Ishikawa (cell line): ENCODE measurements at regions not wholly inside any gene's neighbourhood (a gene's known extent, or its start where the extent isn't known, plus 50 kb on each side); places are given as distances from the start of the nearest gene placed in this dataset.
A peak's percentile ranks its signal among the peaks of the same experiment; 100 is the strongest.

ENCODE experiments used
- CEBPB ChIP-seq: IDR thresholded peaks from 2 replicates; pipeline ENCODE4 v1.6.1; 2012
- CREB1 ChIP-seq: IDR thresholded peaks from 2 replicates; pipeline ENCODE4 v1.6.1; 2012; ENCODE audit warnings: low read depth
- EGR1 ChIP-seq: IDR thresholded peaks from 2 replicates; pipeline ENCODE4 v1.6.1; 2012
- EP300 ChIP-seq: IDR thresholded peaks from 2 replicates; pipeline ENCODE4 v1.6.1; 2012; ENCODE audit warnings: borderline replicate concordance
- FOXM1 ChIP-seq: IDR thresholded peaks from 2 replicates; pipeline ENCODE4 v1.6.1; 2012; ENCODE audit warnings: low read depth, borderline replicate concordance
- NFIC ChIP-seq: IDR thresholded peaks from 2 replicates; pipeline ENCODE4 v1.6.1; 2012
- RAD21 ChIP-seq: IDR thresholded peaks from 2 replicates; pipeline ENCODE4 v1.6.1; 2012; ENCODE audit warnings: low read depth
- TAF1 ChIP-seq: IDR thresholded peaks from 2 replicates; pipeline ENCODE4 v1.6.1; 2012; ENCODE audit warnings: low read depth, mild to moderate bottlenecking
- TCF12 ChIP-seq: IDR thresholded peaks from 2 replicates; pipeline ENCODE4 v1.6.1; 2012; ENCODE audit warnings: low read depth
- TEAD4 ChIP-seq: IDR thresholded peaks from 2 replicates; pipeline ENCODE4 v1.6.1; 2012
- YY1 ChIP-seq: IDR thresholded peaks from 2 replicates; pipeline ENCODE4 v1.6.1; 2012; ENCODE audit warnings: low read depth
- ZBTB7A ChIP-seq: IDR thresholded peaks from 2 replicates; pipeline ENCODE4 v1.6.1; 2012; ENCODE audit warnings: low read depth
- TF ChIP-seq, protein P1 (sequence below): IDR thresholded peaks from 2 replicates; pipeline ENCODE4 v1.6.1; 2012; ENCODE audit warnings: low read depth, mild to moderate bottlenecking
- TF ChIP-seq, protein P2 (sequence below): IDR thresholded peaks from 2 replicates; pipeline ENCODE4 v1.6.1; 2012
- TF ChIP-seq, protein P3 (sequence below): IDR thresholded peaks from 2 replicates; pipeline ENCODE4 v1.6.1; 2012

DNA sequence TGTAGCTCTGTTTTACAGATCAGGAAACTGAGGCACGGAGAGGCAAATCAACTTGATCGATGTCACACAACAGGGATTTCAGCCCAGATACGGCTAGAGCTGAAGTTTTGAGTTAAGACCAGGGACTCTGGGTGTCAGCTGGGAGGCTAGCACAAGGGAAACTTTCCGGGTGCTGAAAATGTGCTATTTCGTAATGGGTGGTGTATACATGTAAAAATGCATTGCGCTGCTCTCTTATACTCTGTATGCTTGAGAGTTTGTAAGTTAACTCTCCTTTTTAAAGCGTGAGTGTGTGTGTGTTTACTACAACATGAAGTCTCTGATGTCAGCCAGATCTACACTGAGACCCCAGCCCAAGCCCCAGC lies 227.6 kb downstream of the MN1 start:
- 0 out of 2 replicates have a peak, but pooled peaks have one; percentile 32 for TF ChIP-seq CEBPB
- no peak for TF ChIP-seq TAF1

DNA sequence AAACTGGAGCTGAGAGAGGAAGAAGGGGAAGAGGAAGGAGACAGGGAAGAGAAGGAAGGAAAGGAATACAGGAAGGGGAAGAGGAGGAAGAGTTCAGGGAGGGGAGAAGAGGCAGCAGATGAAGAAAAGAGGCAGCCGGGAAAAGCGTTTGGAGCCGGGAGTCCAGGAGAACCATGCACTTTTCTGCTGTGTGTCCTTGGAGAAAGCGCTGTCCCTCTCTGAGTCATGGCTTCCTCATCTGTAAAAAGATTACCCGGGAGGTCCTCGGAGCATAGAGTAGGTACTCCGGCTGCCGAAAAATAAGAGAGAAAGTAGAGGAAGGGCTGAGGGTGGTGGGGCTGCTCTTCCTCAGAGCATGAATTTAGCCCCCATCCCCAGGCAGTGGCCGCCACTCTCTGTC lies 226.9 kb downstream of the MN1 start:
- no peak for TF ChIP-seq TCF12
- TF ChIP-seq, protein P1, sequence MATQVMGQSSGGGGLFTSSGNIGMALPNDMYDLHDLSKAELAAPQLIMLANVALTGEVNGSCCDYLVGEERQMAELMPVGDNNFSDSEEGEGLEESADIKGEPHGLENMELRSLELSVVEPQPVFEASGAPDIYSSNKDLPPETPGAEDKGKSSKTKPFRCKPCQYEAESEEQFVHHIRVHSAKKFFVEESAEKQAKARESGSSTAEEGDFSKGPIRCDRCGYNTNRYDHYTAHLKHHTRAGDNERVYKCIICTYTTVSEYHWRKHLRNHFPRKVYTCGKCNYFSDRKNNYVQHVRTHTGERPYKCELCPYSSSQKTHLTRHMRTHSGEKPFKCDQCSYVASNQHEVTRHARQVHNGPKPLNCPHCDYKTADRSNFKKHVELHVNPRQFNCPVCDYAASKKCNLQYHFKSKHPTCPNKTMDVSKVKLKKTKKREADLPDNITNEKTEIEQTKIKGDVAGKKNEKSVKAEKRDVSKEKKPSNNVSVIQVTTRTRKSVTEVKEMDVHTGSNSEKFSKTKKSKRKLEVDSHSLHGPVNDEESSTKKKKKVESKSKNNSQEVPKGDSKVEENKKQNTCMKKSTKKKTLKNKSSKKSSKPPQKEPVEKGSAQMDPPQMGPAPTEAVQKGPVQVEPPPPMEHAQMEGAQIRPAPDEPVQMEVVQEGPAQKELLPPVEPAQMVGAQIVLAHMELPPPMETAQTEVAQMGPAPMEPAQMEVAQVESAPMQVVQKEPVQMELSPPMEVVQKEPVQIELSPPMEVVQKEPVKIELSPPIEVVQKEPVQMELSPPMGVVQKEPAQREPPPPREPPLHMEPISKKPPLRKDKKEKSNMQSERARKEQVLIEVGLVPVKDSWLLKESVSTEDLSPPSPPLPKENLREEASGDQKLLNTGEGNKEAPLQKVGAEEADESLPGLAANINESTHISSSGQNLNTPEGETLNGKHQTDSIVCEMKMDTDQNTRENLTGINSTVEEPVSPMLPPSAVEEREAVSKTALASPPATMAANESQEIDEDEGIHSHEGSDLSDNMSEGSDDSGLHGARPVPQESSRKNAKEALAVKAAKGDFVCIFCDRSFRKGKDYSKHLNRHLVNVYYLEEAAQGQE = no peak
- TF ChIP-seq TEAD4 = no peak
- TF ChIP-seq, protein P2, sequence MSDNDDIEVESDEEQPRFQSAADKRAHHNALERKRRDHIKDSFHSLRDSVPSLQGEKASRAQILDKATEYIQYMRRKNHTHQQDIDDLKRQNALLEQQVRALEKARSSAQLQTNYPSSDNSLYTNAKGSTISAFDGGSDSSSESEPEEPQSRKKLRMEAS = no peak
- no peak for TF ChIP-seq CREB1
- TF ChIP-seq FOXM1 = no peak
- TF ChIP-seq EGR1 = no peak
- no peak for TF ChIP-seq NFIC
- TF ChIP-seq, protein P3, sequence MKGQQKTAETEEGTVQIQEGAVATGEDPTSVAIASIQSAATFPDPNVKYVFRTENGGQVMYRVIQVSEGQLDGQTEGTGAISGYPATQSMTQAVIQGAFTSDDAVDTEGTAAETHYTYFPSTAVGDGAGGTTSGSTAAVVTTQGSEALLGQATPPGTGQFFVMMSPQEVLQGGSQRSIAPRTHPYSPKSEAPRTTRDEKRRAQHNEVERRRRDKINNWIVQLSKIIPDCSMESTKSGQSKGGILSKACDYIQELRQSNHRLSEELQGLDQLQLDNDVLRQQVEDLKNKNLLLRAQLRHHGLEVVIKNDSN = no peak
- TF ChIP-seq CEBPB = no peak
- TF ChIP-seq RAD21 = no peak
- no peak for TF ChIP-seq TAF1
- no peak for TF ChIP-seq YY1
- TF ChIP-seq EP300 = no peak
- no peak for TF ChIP-seq ZBTB7A

DNA sequence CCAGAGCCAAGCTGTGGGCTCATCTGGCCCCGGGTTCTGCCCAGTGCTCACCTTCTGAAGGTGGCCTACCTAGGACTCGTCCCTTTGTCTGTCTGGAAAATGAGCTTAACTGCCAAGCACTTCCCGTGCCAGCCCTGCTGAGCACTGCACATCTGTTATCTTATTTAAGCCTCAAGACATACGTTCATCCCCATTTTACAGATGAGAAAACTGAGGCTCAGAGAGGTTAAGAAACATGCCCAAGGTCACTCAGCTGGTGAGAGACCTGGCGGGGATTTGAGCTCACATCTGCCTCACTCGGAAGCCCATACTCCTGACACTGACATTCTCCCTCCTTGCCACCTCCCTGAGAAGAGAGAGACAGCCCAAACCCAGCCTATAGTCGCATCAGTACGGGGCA lies 226.2 kb downstream of the MN1 start:
- no peak for TF ChIP-seq EGR1
- TF ChIP-seq, protein P3 = no peak

DNA sequence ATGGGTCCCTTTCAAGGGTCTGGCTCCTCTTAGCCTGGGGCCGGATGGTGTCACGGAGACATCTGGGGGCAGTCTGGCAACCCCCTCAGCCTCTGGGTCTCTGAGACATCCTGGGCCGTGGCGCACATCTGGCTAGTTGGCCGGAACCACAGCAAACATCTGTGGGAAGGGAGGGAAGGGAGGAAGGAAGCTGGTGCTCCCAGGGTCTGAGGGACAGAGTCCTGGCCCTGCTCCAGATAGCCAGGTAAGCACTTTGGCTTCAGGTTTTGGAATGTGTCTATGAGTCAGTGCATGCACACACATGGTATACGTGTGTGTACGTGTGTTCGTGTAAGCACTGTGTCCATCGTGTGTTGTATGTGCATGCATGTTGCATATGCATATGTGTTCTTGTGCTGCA lies 225.1 kb downstream of the MN1 start:
- TF ChIP-seq ZBTB7A (no peak), TAF1 (no peak), EGR1 (no peak), RAD21 (no peak), YY1 (no peak), CEBPB (no peak), EP300 (no peak), CREB1 (no peak), NFIC (no peak), TEAD4 (no peak), TCF12 (no peak), FOXM1 (no peak)
- TF ChIP-seq, protein P3 = no peak
- TF ChIP-seq, protein P2 = no peak
- TF ChIP-seq, protein P1 = no peak

DNA sequence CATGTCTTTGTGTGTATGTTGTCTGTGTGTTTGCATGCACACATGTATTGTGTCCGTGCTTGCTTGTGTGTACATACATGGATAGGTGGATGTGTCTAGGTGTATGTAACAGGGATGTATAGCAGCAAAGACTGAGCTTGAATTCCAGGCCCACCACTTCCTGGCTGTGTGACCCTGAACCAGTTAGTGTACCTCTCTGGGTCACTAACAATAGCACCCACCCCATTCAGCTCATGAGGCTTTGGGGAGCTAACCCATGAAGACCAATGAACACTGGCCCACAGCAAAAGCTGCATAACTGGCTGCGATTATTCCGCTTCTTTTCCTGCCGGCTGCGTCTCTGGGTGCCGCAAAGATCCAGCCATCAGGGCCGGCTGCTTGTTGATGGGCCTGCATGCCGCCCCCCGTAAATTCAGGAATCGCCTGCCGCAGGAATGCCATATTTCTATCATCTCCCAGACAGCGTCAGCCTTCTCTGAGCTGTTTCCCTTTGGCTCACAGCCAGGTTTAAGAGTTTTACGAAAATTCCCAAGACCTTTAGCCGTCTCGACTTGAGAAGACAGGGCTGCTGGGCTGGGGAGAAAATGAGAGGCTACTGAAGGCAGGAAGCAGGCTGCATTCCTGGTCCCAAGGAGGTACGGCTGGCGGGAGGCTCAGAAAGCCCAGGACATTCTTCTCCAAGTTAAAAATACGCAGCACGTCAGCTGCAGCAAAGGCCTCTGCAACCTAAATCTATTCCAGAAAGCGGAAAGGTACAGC lies 224.6 kb downstream of the MN1 start:
- TF ChIP-seq NFIC = peak; percentile 33; the same call in 1 of the 2 replicates
- no peak for TF ChIP-seq EP300
- no peak for TF ChIP-seq FOXM1

DNA sequence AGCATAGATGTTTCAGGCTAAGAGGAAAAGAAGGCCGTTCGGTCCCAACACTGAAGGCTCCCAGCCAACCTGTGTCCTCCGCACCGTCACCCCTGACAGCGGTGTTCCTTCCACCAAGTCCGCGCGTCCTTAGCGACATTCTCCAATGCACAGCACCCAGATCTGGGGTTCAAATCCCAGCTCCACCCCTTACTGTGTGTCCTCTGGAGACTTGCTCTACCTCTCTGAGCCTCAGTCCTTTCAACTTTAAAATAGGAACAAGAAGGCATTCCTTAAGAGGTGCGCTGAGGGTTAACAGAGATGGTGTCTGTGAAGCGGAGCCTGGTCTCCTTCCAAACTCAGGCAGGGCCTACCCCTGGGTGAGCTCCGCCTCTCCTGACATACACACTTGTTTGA lies 224.0 kb downstream of the MN1 start:
- no peak for TF ChIP-seq RAD21
- TF ChIP-seq, protein P1 = no peak
- no peak for TF ChIP-seq EP300
- no peak for TF ChIP-seq FOXM1
- no peak for TF ChIP-seq TEAD4
- no peak for TF ChIP-seq NFIC
